Osteoblast (primary cell): ENCODE measurements at regions not wholly inside any gene's neighbourhood (a gene's known extent, or its start where the extent isn't known, plus 50 kb on each side); places are given as distances from the start of the nearest gene placed in this dataset.

Experiments
- DNase-seq: peaks from one replicate; pipeline ENCODE4 v3.0.0; 2011; ENCODE audit warnings: low spot score, mixed read lengths; ENCODE audit not compliant: insufficient read length; ENCODE audit errors: missing footprints
- H2AFZ ChIP-seq: 2 replicates; pipeline ENCODE4 v1.6.0; 2011; ENCODE audit warnings: mild to moderate bottlenecking, low read length
- H3K27ac ChIP-seq: 2 replicates; pipeline ENCODE4 v1.5.1; 2011; ENCODE audit warnings: mild to moderate bottlenecking, low read depth, low read length, moderate library complexity
- H3K27me3 ChIP-seq: 2 replicates; pipeline ENCODE4 v1.6.0; 2012; ENCODE audit warnings: mild to moderate bottlenecking, control low read depth, inconsistent platforms, low read length, moderate library complexity; ENCODE audit not compliant: insufficient read depth
- H3K36me3 ChIP-seq: 2 replicates; pipeline ENCODE4 v1.5.1; 2011; ENCODE audit warnings: mild to moderate bottlenecking, low read length, control low read depth, moderate library complexity; ENCODE audit not compliant: insufficient read depth
- H3K4me1 ChIP-seq: 2 replicates; pipeline ENCODE4 v1.5.1; 2011; ENCODE audit warnings: mild to moderate bottlenecking, low read length, control low read depth, moderate library complexity; ENCODE audit not compliant: insufficient read depth
- H3K4me2 ChIP-seq: 2 replicates; pipeline ENCODE4 v1.6.0; 2011; ENCODE audit warnings: mild to moderate bottlenecking, low read length; ENCODE audit not compliant: insufficient read depth
- H3K4me3 ChIP-seq: fragments of 200-600 bp; sonication (generic); 3 replicates; pipeline ENCODE4 v1.5.1; 2012; ENCODE audit warnings: mild to moderate bottlenecking, low read length, inconsistent platforms; ENCODE audit not compliant: insufficient read depth
- H3K79me2 ChIP-seq: 2 replicates; pipeline ENCODE4 v1.6.0; 2012; ENCODE audit warnings: mild to moderate bottlenecking, low read length, control low read depth, inconsistent platforms; ENCODE audit not compliant: insufficient read depth
- H3K9me3 ChIP-seq: 2 replicates; pipeline ENCODE4 v1.5.1; 2011; ENCODE audit warnings: low read depth, low read length, control low read depth
- H4K20me1 ChIP-seq: 2 replicates; pipeline ENCODE4 v1.6.0; 2012; ENCODE audit warnings: mild to moderate bottlenecking, low read length, control low read depth; ENCODE audit not compliant: insufficient read depth
- TF ChIP-seq, protein P1 (sequence below): IDR thresholded peaks from 2 replicates; pipeline ENCODE4 v1.5.1; 2011; ENCODE audit warnings: mild to moderate bottlenecking, low read depth, low read length, moderate library complexity; ENCODE audit errors: extremely low read depth

DNA sequence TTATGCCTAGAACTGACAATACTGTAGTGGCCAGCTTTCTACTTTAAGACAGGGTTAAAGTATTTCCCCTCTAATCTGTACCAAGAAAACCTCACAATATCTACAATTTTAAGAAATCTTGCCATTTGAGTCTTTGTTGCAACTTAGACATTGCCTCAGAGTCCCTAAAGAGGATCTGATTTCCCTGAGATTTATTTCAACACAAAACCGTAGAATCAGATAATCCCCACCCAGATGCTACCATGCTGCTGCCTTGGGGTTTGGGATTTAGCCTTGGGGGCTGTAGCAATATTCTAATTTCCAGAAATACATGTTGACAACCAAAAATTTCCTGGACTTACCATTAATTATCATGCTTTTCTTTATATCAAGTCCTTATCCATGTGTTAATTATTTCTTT, 50.3 kb upstream of the DENND1B start:
- H3K36me3 ChIP-seq: no peaks in the 10 kb centered on the region
- no peak overlapping the region for H2AFZ ChIP-seq
- no peaks in the 10 kb centered on the region for H3K9me3 ChIP-seq
- no peaks in the 10 kb centered on the region for H3K4me1 ChIP-seq
- no peaks in the 10 kb centered on the region for H3K79me2 ChIP-seq
- H3K4me3 ChIP-seq: no peak overlapping the region
- TF ChIP-seq, protein P1, sequence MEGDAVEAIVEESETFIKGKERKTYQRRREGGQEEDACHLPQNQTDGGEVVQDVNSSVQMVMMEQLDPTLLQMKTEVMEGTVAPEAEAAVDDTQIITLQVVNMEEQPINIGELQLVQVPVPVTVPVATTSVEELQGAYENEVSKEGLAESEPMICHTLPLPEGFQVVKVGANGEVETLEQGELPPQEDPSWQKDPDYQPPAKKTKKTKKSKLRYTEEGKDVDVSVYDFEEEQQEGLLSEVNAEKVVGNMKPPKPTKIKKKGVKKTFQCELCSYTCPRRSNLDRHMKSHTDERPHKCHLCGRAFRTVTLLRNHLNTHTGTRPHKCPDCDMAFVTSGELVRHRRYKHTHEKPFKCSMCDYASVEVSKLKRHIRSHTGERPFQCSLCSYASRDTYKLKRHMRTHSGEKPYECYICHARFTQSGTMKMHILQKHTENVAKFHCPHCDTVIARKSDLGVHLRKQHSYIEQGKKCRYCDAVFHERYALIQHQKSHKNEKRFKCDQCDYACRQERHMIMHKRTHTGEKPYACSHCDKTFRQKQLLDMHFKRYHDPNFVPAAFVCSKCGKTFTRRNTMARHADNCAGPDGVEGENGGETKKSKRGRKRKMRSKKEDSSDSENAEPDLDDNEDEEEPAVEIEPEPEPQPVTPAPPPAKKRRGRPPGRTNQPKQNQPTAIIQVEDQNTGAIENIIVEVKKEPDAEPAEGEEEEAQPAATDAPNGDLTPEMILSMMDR: no peak
- no peak for DNase-seq
- H3K27me3 ChIP-seq: no peaks in the 10 kb centered on the region
- H4K20me1 ChIP-seq: no peaks in the 10 kb centered on the region
- no peak overlapping the region for H3K27ac ChIP-seq
- H3K4me2 ChIP-seq: no peak overlapping the region
